Testis (tissue), 2 donors: ENCODE measurements at regions not wholly inside any gene's neighbourhood (a gene's known extent, or its start where the extent isn't known, plus 50 kb on each side); places are given as distances from the start of the nearest gene placed in this dataset.
"Not testable (repeated sequence)": the region's sequence is repeated elsewhere in the genome, so short reads cannot be mapped to it uniquely, and the experiment has no call there.

Experiments
- DNase-seq: peaks from one replicate; pipeline ENCODE4 v3.0.0-alpha.2; 2019
- H3K27ac ChIP-seq, 2 donors: fragments of 200-600 bp; sonication (generic); one replicate each; pipeline ENCODE4 v1.5.1; 2019
- H3K27me3 ChIP-seq: fragments of 200-600 bp; sonication (generic); one replicate; pipeline ENCODE4 v1.5.1; 2019
- H3K36me3 ChIP-seq: fragments of 200-600 bp; sonication (generic); one replicate; pipeline ENCODE4 v1.5.1; 2017; ENCODE audit warnings: low read depth; ENCODE audit errors: missing control alignments
- H3K4me1 ChIP-seq: fragments of 200-600 bp; sonication (generic); one replicate; pipeline ENCODE4 v1.5.1; 2019
- H3K4me3 ChIP-seq, 2 donors: fragments of 200-600 bp; sonication (generic); one replicate each; pipeline ENCODE4 v1.5.1; 2017 to 2019
- H3K9me3 ChIP-seq: fragments of 200-600 bp; sonication (generic); one replicate; pipeline ENCODE4 v1.5.1; 2017
- CTCF ChIP-seq, 3 experiments: fragments of 450-650 bp in 2 of 3; fragments of 200-600 bp in 1 of 3; sonication (generic) in 1 of 3; IDR thresholded peaks; one replicate each; pipeline ENCODE4 v1.5.1; 2016 to 2019; ENCODE audit warnings: antibody characterized with exemption in 3 of 3, mild to moderate bottlenecking in 2 of 3, moderate library complexity in 1 of 3
- POLR2A ChIP-seq: fragments of 450-650 bp; IDR thresholded peaks from one replicate; pipeline ENCODE4 v1.6.1; 2017; ENCODE audit warnings: antibody characterized with exemption, mild to moderate bottlenecking, moderate library complexity
- WGBS, 2 donors: methylation state at CpG; one replicate each; pipeline ENCODE4 v1.1.5; 2018; 5-methylcytosine and 5-hydroxymethylcytosine counted together
- intact Hi-C: fragments of 100-400 bp; cut with DNase I; formaldehyde crosslinking; loops from one replicate; pipeline ENCODE4 v1.15.1; 2023; ENCODE audit warnings: low total_unique reads

GRCh38 chr4:147157860-147158701 is 212.4 kb upstream of the TTC29 start:
- TF ChIP-seq POLR2A (no peak), CTCF (IDR thresholded peaks at IDR 0.05) (no peak)
- Histone ChIP-seq H3K36me3 (no peaks in the 10 kb centered on the region), H3K27ac (peak overlapping the region; percentile 70 to 78), H3K4me3 (peak overlapping the region; percentile 13 to 54), H3K9me3 (no peaks in the 10 kb centered on the region), H3K4me1 (peaks cover 7% of the 10 kb centered on the region), H3K27me3 (no peaks in the 10 kb centered on the region)
- intact Hi-C loops: no loop called here
- 5 to 9% methylated on average over 11 to 29 of the region's 29 CpGs for WGBS, 2 donors
- DNase-seq: peak; percentile 27

- intact Hi-C loops: no loop called here
- Histone ChIP-seq H3K4me3 (no peak overlapping the region), H3K27me3 (no peaks in the 10 kb centered on the region), H3K36me3 (no peaks in the 10 kb centered on the region), H3K9me3 (no peaks in the 10 kb centered on the region), H3K4me1 (peaks cover 7% of the 10 kb centered on the region), H3K27ac (no peak overlapping the region)
- 56 to 60% methylated on average over 3 of the region's 3 CpGs for WGBS, 2 donors
- peak; percentile 55 for DNase-seq
- TF ChIP-seq POLR2A (no peak), CTCF (IDR thresholded peaks at IDR 0.05) (peak; percentile 62 to 75 (median 63))
Measured at GRCh38 chr4:147160908-147161513, 215.3 kb upstream of the TTC29 start.

GRCh38 chr4:147163311-147163710 is 217.6 kb upstream of the TTC29 start:
- DNase-seq: no peak
- H3K9me3 ChIP-seq: no peaks in the 10 kb centered on the region
- H3K4me3 ChIP-seq: no peak overlapping the region
- H3K27ac ChIP-seq: no peak overlapping the region
- H3K36me3 ChIP-seq: no peaks in the 10 kb centered on the region
- intact Hi-C loops: no loop called here
- no peak for TF ChIP-seq CTCF (IDR thresholded peaks at IDR 0.05)
- TF ChIP-seq POLR2A: no peak
- no peaks in the 10 kb centered on the region for H3K4me1 ChIP-seq
- no peaks in the 10 kb centered on the region for H3K27me3 ChIP-seq

- H3K9me3 ChIP-seq, H3K4me3 ChIP-seq, DNase-seq, H3K27me3 ChIP-seq, intact Hi-C loops, H3K27ac ChIP-seq, H3K36me3 ChIP-seq: not testable (repeated sequence)
- H3K4me1 ChIP-seq: peaks cover 10% of the 10 kb centered on the region
Measured at GRCh38 chr4:147168200-147168599, 222.5 kb upstream of the TTC29 start.

GRCh38 chr4:147173322-147173721 is 227.7 kb upstream of the TTC29 start:
- Histone ChIP-seq H3K36me3 (no peaks in the 10 kb centered on the region), H3K9me3 (no peaks in the 10 kb centered on the region), H3K27ac (no peak overlapping the region), H3K4me1 (peaks cover 18% of the 10 kb centered on the region), H3K4me3 (no peak overlapping the region), H3K27me3 (no peaks in the 10 kb centered on the region)
- intact Hi-C loops: no loop called here
- no peak for DNase-seq
- WGBS, 2 donors: 89 to 100% methylated on average over 1 of the region's 1 CpG
- TF ChIP-seq POLR2A: no peak
- TF ChIP-seq CTCF (IDR thresholded peaks at IDR 0.05): no peak
